ENCODE measurements at regions not wholly inside any gene's neighbourhood (a gene's known extent, or its start where the extent isn't known, plus 50 kb on each side); places are given as distances from the start of the nearest gene placed in this dataset.

- DNase-seq, result no peak
Observed at GRCh38 chr19:5214902-5215301, 125.7 kb downstream of the PTPRS start.

GRCh38 chr19:5214371-5214770 is 126.2 kb downstream of the PTPRS start:
- DNase-seq, result no peak

DNA sequence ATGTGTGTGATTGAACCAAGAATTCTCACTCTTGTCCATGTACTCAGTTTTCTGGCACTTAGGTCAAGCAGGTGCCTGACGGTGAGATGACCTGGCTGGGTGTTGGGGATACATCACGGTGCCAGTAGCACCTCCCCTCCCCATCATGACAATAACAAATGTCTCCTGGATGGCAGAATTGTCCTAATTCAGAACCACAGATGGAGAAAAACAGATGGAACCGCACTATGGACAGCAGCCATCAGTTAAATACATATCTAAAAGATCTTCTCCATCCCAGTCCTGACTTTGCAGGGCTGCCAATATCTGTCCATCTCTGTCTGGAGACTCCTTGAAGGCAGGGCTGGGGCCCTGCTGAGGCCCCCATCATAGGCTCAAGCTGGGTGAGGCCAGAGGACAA is 126.9 kb downstream of the PTPRS start:
- DNase-seq, result no peak

DNA sequence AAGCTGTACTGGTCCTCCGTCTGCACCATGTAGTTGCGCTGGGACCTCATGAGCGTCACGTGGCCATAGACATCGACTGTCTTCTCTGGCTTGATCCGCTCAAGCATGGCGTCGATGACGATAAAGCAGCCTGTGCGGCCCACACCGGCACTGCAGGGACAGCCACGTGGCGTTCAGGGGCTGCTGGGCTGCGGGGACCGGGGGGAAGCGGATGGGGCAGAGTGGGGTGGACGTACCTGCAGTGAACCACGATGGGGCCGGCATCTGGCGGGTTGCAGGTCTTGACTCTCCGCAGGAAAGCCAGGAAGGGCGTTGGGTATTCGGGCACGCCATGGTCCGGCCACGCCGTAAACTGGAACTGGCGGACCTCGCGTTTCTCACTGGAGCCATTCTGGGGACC is 128.5 kb downstream of the PTPRS start:
- no peak for DNase-seq

DNA sequence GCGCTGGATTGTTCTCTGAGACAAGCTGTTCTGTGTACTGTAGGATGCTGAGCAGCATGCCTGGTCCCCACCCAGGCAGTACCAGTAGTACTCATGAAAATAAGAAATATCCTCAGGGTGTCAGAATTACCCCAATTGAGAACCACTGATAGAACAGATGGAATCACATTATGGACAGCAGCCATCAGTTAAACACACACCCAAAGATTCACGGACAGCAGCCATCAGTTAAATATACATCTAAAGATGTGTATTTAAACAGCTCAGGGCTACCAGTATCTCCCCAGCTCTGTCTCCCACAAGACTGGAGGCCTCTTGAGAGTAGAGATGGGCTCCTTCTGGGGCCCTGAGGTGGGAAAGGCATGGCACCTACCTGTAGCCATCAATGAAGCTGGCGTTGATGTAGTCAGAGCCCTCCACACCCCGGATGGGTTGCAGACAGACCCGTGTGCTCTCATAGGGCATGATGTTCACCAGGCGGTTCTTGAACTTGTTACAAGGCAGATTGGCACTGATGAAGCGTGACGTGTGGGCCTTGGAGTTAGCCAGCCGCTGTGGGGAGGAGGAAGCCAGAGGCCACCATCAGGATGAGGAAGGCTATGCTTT is 129.3 kb downstream of the PTPRS start:
- no peak for DNase-seq

DNA sequence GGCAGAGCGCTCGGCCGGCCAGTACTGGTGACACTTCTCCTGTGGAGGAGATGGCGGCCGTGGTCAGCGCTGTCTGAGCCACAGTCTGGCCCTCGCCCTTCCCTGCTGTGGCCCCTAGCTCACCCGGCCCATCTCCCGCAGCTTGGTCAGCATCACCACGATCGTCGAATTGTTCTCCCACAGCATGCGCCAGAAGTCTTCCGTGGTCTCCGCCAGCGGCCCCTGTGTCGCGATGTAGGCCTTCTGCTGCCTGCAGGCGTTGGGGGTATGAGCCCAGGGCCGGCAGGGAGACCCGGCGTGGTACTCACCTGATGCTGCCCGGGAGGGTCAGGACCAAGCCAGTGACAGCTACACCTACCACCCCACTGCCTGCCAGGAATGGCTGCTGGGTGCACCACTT is 130.1 kb downstream of the PTPRS start:
- no peak for DNase-seq

GRCh38 chr19:5207806-5208205 is 132.8 kb downstream of the PTPRS start:
- no peak for DNase-seq

DNA sequence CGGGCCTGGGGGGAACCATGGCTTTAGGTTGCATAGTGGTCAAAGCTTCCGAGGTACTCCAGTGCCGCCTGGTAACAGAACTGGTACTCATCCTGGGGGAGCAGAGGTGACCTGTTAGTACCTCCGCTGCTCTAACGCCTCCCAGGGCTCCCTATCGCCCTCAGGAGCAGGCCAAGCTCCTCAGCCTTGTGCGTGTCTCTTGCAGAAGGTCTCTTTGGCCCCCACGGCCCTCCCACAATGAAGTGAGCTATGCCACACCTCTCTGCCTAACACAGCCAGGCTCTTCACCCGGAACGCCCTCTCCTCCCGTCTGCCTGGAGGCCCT is 133.9 kb downstream of the PTPRS start:
- no peak for DNase-seq

DNA sequence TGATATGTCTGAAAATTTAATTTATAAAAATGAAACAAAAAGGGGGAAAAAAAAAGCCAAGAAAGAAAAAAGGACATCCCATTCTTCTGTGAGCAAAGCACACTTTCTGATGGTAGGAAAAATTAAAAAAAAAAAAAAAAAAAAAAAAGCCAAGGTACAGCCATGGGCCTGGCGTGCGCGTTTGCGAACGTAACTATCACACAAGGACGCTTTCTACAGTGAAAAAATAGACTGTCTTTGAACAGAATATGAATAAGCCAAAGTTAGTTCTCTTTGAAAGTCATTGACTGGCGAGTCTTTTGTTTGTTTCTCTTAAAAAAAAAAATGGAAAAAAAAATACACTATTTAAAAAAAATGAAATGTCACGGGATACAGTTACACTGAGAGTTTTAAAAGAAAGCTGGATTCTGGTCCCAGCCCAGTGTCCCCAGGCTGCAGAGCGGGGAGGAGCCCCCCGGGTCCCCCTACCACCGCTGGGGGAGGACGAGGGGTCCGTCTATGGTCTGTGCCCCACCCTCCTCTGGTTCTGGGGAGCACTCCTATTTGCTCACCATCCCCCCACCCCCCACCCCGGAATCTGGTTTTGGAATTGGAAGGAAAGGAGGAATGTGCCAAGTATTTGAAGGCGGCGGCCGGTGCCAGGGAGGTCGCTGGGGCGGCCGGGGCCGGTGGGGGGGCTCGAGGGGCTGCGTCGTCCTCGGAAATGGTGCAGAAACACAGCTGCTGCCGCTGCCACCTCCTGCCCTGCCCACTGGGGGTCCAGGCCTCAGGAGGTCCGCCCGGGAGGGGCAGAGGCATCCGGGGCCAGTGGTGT is 134.5 kb downstream of the PTPRS start:
- DNase-seq, result no peak

- no peak for DNase-seq
Observed at GRCh38 chr19:5205381-5205780, 135.2 kb downstream of the PTPRS start.

GRCh38 chr19:5204212-5204611 is 136.4 kb downstream of the PTPRS start:
- no peak for DNase-seq

All from stimulated activated CD4-positive, alpha-beta T cell treated with anti-CD3 and anti-CD28 coated beads, Interleukin-4, amount 100 ng/mL, for 4 hours (primary cell).